NOMO-1 treated with DMSO at 0.1 percent for 48 hours (cell line): ENCODE measurements at regions not wholly inside any gene's neighbourhood (a gene's known extent, or its start where the extent isn't known, plus 50 kb on each side); places are given as distances from the start of the nearest gene placed in this dataset.
"Not testable (repeated sequence)": the region's sequence is repeated elsewhere in the genome, so short reads cannot be mapped to it uniquely, and the experiment has no call there.

Experiments used
- DNase-seq: peaks from one replicate; lab custom pipeline; 2025; ENCODE audit not compliant: unreplicated experiment; lab: John Stamatoyannopoulos, UW

DNA sequence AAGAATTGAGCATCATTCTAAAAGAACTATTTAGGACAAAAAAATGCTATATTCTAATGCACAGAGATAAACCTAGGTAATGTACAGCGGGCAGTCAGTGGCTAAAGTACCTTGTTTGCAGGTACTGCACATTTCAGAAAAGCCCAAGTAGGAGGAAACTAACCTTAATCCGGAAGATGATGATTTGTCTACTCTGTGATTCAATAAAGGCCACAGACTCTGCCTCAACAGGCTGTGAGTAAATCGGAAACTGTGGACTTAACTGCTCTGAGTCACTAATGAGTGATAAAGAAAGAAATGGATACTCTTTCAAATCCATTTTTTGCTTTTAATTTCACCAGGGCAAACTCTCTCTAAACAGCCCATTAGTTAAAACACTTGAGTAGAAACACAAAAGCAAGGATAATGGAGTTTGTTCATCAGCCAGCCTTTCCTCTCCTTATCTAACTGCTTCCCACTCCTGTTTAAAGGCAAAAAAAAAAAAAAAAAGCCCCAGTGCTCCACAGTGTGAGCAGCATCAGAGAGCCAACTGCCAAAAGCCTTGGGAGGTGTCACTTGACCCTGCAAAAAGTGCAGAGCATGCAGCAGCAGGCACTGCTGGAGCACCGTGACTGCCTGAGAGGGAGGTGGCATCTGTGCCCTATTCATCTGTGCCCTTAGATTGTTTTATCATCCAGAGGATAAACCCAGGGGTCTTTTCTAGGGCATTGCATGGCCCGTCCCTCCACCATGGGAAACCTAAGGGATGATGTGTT, 187.7 kb downstream of the SATB1 start:
- DNase-seq: peak; percentile 71

DNA sequence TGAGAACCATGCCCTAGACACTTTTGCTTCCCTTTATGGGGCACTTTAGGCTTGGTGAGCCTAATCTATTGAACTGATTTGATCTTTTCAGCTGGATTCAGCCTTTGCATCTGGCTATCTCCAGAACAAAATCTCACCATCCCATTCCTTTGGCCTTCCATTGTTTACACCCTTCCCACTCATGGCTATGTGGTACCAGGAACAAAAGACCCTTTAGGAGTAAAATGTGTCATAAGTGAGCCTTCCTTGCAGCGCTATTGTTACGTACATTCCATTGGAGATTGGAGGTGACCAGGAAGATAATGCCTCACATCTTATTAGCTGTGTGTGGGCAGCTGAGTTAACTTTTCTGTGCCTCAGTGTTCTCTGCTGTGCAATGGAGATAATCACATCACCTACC, 188.4 kb downstream of the SATB1 start:
- no peak for DNase-seq

DNA sequence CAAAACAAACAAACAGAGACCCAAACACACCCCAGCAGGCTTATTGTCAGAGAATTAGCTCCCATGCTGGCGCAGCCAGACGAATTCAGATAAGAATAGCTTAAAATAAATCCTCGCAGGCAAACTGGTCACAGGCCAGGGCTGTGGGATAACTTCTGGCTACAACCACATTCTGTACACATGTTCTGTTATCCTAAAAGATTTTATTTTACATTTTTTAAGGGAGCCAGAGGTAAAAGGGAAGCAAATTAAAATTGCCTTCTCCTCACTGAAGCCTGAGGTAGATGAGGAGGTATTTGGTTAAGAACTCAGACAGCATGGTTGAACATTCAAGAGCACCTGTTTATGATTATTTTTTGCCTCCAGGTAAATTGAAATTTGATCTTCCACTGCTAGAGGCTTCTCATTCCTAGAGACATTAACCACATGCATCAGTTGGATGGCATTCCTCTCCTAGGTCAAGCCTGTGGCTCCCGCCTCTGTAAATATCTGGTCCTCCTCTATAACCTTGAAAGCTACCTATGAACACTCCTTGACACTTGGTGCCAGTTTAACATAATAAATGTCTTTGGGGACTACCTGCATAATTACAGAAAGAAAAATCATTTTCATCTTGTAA, 190.3 kb downstream of the SATB1 start:
- DNase-seq: no peak

DNA sequence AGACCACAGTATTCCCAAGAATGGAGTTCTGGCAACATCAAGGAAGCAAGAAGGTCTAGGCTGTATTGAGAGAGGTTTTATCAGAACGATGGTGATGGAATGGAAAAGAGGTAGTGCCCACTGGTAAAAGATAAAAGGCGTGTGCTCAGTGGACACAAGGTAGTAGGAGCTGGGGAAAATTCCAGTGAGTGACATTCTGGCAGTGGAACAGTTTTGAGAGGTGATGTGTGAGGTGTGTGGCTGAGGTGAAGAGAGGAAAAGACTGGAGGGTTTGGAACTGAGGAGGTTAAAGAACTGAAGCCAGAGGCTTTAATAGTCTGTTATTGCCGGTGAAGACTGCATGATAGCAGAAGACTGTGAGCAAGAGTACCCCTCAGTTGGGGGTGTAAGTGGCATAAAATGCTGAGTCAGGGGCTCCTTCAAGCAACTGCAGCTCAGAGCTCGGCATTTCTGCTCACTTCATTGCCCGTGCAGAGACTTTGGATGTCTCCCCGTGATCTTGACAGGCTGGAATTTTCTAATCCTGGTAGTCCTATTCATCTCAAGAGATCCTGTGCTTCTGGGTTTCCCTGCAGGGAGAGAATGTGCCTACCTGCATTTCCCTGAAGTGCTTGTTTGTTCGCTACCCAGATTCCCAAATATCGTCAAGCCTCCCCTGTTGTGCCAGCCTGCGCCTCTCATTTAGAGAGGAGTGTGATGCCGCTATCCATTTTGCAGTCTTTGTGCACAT, 191.0 kb downstream of the SATB1 start:
- no peak for DNase-seq

DNA sequence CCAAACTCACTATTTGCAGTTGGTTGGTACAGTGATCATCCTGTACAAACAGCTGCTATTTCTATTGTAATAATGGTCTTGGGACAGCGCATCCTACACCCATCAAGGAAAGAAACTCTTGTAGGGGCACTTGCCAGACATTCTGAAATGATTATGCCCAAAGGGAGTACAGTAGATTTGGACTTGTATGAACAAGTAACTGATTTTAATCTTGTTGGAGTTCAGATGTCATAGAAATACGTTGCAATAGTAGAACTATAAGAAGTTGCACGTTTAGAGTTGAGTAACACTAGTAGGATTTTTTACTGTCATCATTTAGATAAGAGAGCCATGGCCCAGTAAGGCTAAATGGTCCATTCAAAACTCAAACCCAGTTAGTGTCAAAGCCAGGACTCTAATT, 192.8 kb downstream of the SATB1 start:
- DNase-seq: no peak

DNA sequence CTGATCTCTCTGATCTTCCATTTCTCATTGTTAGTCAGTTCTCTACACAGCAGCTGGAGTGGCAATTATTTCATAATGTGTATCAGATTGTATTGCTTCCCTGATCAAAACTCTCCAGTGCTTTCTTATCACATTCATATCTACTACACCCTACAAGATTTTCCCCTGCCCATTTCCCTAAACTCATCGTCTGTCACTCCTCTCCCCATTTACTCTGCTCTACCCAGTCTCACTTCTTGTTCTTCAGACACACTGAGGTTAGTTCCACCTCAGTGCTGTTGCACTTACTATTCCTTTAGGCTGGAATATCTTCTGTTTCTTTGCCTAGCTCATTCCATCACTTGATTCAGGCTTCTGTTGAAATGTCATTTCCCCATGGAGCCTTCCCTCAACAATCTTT, 197.1 kb downstream of the SATB1 start:
- no peak for DNase-seq

DNA sequence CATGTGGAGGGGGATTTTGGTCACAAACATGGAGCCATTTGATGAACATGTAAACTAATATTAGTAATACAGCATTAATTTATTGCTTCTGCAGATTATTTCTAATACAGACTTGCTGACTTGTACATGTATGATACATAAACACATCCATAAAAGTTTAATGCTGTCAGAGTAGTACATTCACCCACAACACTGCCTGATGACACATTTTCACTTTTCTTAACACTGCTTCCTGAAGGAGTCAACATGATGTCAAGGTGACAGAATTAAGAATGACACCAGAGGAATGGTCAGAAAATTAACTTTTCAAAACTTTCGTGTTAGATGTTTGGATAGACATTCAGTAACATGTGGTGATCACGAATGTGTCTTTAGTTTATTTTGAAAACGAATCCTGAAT, 199.4 kb downstream of the SATB1 start:
- no peak for DNase-seq

DNA sequence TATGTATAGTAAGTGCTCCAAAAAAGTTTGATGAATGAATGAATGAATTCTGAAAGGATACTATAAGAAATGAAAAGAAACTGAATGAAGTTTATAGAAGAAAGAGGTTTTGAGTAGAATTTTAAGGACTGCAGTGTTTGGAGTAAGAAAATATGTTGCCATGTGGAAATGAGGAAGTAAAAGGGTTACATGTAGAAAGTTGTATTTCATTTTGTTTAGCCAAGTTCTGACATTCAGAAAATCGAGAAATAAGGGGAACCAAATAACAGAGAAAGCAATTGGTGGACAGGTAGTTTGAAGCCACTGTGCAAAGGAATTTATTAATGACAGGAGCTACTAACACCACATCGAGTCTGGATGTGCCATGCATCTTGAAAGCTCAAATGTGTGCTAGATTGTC, 200.7 kb downstream of the SATB1 start:
- peak; percentile 70 for DNase-seq

DNA sequence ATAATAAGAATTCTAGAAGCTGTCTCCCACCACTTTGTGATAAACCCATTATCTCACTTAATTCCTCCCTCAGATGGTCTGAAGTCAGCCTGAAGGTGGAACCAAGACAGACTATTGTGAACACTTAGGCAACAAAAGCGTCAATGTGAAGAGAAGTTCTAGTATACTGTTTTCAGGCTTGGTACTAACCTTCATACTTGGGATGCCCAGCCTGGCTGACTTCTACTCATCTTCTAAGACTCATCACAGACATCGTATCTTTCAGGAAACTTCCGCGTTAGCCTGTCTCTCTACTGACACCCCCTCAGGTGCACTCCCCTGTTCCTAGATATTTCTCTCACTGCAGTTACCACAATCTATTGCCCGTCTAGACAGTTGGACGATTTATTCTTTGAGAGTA, 201.2 kb downstream of the SATB1 start:
- peak; percentile 51 for DNase-seq

DNA sequence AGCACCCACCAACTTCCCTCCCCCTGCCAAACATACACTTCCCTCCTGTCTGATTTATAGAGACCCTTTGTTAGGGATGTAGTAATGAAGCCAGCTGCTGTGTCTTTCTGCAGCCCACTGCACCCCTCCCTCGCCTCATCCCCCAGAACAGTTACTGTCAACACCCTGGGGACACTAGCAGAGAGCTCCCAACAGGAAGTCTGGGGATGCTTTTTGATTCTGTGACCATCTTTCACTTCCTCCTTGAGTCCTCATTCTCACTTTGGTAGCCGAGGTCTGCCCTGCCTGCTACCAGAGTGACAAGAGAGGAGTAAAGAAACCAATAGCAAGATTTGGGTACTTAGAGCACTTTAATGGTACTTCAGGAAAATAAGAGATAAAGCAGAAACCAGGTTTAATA, 201.6 kb downstream of the SATB1 start:
- peak; percentile 95 for DNase-seq

DNA sequence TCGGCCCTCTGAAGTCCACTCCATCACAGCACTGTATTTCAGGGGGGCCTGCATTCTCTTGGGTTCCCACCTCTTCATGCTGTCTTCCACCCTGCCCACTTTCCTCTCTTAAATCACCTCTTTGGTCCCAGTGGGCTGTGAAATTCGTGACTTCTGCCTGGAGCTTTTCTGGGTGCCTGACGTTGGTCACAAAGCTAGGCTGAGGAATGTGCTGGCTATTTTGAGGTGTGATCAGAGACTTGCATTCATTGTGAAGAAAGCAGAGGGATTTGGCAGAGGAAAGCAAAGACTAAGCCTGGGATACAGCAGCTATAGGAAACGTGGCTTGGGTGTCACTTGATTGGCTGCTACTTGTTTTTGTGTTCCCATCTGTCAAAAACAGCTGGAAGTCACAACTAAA, 202.5 kb downstream of the SATB1 start:
- no peak for DNase-seq

DNA sequence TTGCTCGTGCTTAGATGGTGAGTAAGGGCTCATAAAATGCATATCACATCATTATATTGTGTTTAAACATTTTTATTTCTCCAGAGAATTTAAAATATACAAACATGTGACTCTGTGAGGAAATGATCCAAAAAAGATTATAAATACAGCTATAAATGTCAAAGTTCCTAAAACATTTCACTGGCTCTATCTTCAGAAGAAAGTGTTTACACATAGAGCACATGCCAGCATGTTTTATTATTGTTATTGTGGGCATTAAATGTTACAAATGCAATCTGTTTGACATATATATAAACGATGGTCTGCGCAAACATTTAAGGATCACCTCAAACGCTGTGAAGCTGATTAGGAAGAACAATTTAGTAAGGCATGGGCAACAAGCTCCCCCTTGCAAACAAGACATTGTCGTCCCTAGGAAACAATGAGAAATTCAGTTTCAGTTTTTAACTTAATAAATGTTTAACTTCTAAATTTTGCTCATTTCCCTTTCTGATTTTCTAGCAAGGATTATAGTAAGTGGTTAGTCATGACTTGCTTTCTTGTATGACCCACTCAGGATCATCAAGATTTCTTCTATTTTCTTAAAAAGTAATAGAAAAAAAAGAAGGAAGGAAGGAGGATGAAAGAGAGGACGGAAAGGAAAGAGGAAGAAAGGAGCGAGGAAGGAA, 207.5 kb downstream of the SATB1 start:
- no peak for DNase-seq

DNA sequence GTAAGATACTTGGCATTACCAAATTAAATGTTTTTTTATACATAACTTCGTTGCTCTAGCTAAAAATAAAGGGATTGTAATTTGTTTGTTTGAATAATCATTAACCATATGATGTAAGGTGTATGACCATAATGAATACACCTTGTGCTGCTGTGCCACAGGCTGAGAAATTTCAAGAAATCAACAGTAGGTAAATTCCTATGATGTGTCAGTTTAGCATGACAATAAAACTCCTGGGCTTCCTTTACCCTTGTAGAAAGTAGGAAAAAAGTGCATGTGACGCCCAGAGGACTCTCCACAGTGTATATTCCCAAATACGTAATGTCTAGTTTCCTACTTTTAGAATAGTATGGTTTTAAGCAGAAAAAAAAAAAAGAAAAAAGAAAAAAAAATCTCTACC, 208.1 kb downstream of the SATB1 start:
- no peak for DNase-seq

DNA sequence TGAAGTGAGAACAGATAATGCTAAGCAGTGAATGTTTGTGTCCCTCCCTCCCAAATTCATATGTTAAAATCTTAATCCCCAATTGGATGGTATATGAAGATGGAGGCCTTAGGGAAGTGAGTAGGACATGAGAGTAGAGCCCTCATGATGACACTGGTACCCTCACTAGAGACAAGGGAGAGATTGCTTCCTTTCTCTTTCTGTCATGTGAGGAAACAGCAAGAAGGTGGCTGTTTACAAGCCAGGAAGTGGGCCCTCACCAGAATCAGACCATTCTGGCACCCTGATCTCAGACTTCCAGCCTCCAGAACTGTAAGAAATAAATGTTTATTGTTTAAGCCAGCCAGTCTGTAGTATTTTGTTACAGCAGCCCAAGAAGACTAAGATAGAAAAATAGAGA, 209.5 kb downstream of the SATB1 start:
- no peak for DNase-seq

DNA sequence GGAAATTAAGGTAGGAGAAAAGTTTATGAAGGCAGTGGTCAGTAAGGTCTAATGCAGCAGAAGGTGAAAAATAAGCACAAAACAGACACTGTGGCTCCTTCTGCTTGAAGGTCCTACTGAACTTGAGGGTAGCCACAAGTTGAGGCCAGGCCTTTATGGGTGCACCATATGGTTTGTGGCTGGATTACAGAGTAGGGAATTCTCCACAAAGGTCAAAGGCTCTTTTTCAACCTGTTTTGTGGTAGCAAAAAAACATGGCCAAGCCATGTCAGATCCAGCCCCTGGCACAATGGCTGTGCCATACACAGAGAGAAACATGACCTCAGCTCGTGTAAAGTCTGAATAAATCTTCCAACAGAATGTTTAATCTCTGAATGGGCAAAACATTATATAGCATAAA, 214.0 kb downstream of the SATB1 start:
- DNase-seq: no peak

DNA sequence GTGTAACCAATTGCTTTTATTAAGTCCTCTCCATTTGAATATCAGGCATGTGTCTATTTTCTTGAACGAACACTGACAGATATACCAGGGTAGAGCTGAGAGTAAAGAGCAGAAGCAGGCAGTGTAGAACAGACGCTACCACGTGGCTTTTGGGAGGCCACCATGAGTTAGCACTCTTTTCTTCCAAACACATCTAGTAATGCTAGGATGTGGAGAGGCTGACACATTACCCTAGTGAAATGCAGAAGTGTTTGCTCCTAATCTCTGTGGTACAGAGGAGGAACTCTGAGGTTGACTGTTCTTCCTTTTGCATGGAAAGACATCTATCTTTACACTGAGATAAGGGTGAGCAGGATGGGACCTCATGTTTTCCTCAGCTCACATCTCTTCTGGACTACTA, 216.3 kb downstream of the SATB1 start:
- DNase-seq: peak; percentile 91

DNA sequence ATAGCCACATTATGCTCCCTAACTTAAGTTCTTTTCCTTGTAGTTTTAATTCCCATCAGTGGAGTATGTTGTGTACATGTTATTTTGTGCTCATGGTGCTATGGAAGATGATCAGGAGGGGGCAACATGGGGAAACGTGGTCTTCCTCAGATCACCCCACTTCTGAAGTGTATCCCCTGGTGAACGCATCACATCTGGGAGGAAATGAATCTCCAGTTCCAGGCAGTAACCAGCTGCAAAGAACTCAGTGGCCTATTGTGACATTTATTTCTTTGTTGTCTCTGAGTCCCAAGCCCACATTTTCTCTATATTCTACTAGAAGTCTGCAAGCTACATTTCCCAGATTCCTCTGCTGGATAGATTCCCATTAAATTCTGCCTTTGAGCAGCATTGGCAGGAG, 217.0 kb downstream of the SATB1 start:
- no peak for DNase-seq

DNA sequence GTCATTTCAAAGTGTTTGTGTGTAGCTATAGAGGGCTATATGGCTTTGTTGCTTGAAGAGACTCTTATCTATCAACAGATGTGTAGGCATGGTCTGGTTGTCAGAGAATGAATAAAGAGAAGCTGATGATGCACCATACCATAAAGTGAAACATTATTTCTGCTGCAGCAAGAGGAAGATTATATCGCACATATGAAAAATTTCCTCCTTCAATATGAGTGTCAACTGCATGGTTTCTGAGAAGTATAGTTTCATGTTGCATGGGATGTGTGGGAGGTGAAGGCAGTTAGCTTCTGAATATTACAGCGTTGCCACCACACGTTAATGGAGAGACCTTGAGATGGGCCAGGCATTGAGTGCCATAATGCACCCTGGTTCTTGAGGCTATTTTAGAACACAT, 217.9 kb downstream of the SATB1 start:
- DNase-seq: no peak

DNA sequence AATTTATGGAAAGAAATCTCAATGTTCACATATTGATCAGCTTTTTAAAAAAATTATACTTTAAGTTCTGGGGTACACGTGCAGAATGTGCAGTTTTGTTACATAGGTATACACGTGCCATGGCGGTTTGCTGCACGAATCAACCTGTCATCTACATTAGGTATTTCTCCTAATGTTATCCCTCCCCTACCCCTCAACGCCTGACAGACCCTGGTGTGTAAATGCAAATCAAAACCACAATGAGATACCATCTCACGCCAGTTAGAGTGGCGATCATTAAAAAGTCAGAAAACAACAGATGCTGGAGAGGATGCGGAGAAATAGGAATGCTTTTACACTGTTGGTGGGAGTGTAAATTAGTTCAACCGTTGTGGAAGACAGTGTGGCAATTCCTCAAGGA, 219.4 kb downstream of the SATB1 start:
- not testable (repeated sequence) for DNase-seq

DNA sequence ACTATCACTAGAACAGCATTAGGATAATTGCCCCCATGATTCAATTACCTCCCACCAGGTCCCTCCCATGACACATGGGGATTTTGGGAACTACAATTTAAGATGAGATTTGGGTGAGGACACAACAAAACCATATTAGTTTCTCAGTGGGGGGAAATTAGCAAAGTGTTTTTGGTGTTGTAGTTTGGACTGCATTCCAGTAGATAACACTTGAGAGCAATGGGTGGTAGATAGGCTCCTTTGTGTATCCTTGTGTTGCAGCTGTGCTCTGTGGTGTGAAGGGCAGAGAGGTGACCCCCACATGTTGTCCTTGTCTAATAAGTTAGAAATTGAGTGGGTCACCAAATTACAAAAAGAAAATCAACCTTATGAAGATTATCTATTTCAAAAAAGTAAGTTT, 223.8 kb downstream of the SATB1 start:
- DNase-seq: no peak

DNA sequence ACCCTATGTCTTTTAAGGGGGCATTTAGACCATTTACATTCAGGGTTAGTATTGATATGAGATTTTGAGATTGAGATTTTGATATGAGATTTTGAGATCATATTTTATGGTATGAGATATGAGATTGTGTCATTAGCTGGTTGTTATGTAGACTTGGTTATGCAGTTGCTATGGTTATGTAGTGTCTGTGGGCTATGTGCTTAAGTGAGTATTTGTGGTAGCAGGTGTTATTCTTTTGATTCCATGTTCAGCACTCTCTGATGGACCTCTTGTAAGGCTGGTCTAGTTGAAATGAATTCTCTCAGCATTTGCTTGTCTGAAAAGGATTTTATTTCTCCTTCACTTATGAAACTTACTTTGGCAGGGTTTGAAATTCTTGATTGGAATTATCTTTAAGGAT, 225.4 kb downstream of the SATB1 start:
- DNase-seq: no peak

DNA sequence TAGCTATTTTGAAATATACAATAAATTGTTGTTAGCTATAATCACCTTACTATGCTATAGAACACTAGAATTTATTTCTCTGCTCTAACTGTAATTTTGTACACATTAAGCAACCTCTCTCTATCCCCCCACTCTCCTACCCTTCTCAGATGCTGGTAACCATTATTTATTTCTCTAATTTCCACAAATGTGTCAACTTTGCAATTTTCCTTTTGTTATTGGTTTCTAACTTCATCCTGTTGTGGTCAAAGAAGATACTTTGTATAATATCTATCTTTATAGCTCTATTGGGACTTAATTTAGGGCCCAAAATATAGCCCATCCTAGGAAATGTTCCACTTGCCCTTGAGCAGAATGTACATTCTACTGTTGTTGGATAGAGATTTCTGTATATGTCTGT, 229.3 kb downstream of the SATB1 start:
- DNase-seq: no peak
